ENCODE measurements at regions not wholly inside any gene's neighbourhood (a gene's known extent, or its start where the extent isn't known, plus 50 kb on each side); places are given as distances from the start of the nearest gene placed in this dataset.
"Not testable (repeated sequence)": the region's sequence is repeated elsewhere in the genome, so short reads cannot be mapped to it uniquely, and the experiment has no call there.

DNA sequence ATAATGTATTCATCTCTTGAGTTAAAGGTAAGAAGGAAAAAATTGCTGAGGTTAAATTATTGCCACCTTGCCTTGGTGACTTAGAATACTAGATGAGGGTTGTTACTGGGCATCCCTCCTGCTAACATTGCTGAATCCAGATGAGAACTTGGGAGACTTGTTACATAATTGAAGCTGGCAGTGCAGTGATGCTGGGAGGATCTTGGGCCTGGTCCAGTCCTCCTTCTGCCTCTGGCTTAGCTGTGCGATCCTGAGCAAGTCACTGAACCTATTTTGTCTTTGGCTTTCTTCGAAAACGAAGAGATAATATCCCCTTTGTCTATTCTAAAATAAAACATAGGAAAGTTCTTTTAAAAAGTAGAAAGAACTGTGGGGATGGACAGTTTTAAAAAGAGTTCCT lies 244.9 kb upstream of the NRIP1 start:
- Histone ChIP-seq H3K27ac (ENCODE audit: low read length) (no peak overlapping the region), H3K27me3 (ENCODE audit: control insufficient read depth in 1 of 2, insufficient read depth in 2 of 2, low read length in 2 of 2) (no peaks in the 10 kb centered on the region), H3K4me3 (ENCODE audit: low read length in 2 of 2) (no peak overlapping the region), H3K9ac (ENCODE audit: low read length in 2 of 2) (no peak overlapping the region), H3K9me3 (ENCODE audit: control insufficient read depth in 2 of 2, low read length in 2 of 2) (no peaks in the 10 kb centered on the region), H3K4me1 (ENCODE audit: control insufficient read depth, insufficient read depth, low read length) (no peaks in the 10 kb centered on the region), H3K36me3 (ENCODE audit: control insufficient read depth in 2 of 2, insufficient read depth in 2 of 2, low read length in 2 of 2) (no peaks in the 10 kb centered on the region)

DNA sequence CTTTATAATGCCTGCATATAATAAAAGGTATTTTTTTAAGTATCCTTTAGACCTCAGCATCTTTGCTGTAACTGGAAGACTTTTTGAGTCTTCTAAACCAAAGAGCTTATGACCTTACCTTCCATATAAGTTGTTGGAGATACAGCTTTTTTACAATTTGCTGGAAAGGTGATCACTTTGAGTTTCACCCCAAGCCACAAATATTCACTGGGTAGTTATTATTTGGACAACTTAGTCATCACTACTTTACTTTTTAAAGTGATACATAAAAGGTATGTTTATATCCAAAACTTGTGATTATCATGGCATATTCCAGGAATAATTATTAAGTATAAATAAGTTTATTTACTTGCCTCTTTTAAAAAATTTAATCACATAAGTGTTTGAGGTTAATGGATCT lies 246.7 kb upstream of the NRIP1 start:
- no peaks in the 10 kb centered on the region for H3K36me3 ChIP-seq (ENCODE audit: control insufficient read depth in 2 of 2, insufficient read depth in 2 of 2, low read length in 2 of 2)
- no peaks in the 10 kb centered on the region for H3K27me3 ChIP-seq (ENCODE audit: control insufficient read depth in 1 of 2, insufficient read depth in 2 of 2, low read length in 2 of 2)
- H3K9me3 ChIP-seq (ENCODE audit: control insufficient read depth in 2 of 2, low read length in 2 of 2) = no peaks in the 10 kb centered on the region
- H3K4me3 ChIP-seq (ENCODE audit: low read length in 2 of 2) = no peak overlapping the region
- no peak overlapping the region for H3K9ac ChIP-seq (ENCODE audit: low read length in 2 of 2)
- H3K4me1 ChIP-seq (ENCODE audit: control insufficient read depth, insufficient read depth, low read length) = no peaks in the 10 kb centered on the region
- H3K27ac ChIP-seq (ENCODE audit: low read length) = no peak overlapping the region

DNA sequence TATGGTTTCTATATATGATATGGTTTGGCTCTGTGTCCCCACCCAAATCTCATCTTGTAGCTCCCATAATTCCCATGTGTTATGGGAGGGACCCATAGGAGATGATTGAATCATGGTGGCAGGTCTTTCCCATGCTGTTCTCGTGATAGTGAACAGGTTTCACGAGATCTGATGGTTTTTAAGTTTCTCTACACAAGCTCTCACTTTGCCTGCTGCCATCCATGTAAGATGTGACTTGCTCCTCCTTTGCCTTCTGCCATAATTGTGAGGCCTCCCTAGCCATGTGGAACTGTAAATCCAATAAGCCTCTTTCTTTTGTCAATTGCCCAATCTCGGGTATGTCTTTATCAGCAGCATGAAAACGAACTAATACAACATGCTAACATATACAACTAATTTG lies 252.2 kb upstream of the NRIP1 start:
- not testable (repeated sequence) for H3K36me3 ChIP-seq (ENCODE audit: control insufficient read depth in 2 of 2, insufficient read depth in 2 of 2, low read length in 2 of 2); H3K4me3 ChIP-seq (ENCODE audit: low read length in 2 of 2); H3K27me3 ChIP-seq (ENCODE audit: control insufficient read depth in 1 of 2, insufficient read depth in 2 of 2, low read length in 2 of 2); H3K27ac ChIP-seq (ENCODE audit: low read length); H3K9me3 ChIP-seq (ENCODE audit: control insufficient read depth in 2 of 2, low read length in 2 of 2); H3K9ac ChIP-seq (ENCODE audit: low read length in 2 of 2); H3K4me1 ChIP-seq (ENCODE audit: control insufficient read depth, insufficient read depth, low read length)

- H3K4me1 ChIP-seq (ENCODE audit: control insufficient read depth, insufficient read depth, low read length) = no peaks in the 10 kb centered on the region
Observed at GRCh38 chr21:15319727-15320126, 254.9 kb upstream of the NRIP1 start.

GRCh38 chr21:15324542-15324941 lies 259.7 kb upstream of the NRIP1 start:
- Histone ChIP-seq H3K27me3 (ENCODE audit: control insufficient read depth in 1 of 2, insufficient read depth in 2 of 2, low read length in 2 of 2) (no peaks in the 10 kb centered on the region), H3K4me3 (ENCODE audit: low read length in 2 of 2) (no peak overlapping the region), H3K9me3 (ENCODE audit: control insufficient read depth in 2 of 2, low read length in 2 of 2) (no peaks in the 10 kb centered on the region), H3K27ac (ENCODE audit: low read length) (no peak overlapping the region), H3K9ac (ENCODE audit: low read length in 2 of 2) (no peak overlapping the region), H3K4me1 (ENCODE audit: control insufficient read depth, insufficient read depth, low read length) (no peaks in the 10 kb centered on the region), H3K36me3 (ENCODE audit: control insufficient read depth in 2 of 2, insufficient read depth in 2 of 2, low read length in 2 of 2) (no peaks in the 10 kb centered on the region)

More at GRCh38 chr21:15319727-15320126, 254.9 kb upstream of the NRIP1 start:
- H3K9me3 ChIP-seq (ENCODE audit: control insufficient read depth in 2 of 2, low read length in 2 of 2) = no peaks in the 10 kb centered on the region
- H3K27me3 ChIP-seq (ENCODE audit: control insufficient read depth in 1 of 2, insufficient read depth in 2 of 2, low read length in 2 of 2) = no peaks in the 10 kb centered on the region
- no peaks in the 10 kb centered on the region for H3K36me3 ChIP-seq (ENCODE audit: control insufficient read depth in 2 of 2, insufficient read depth in 2 of 2, low read length in 2 of 2)
- H3K27ac ChIP-seq (ENCODE audit: low read length) = no peak overlapping the region
- H3K4me3 ChIP-seq (ENCODE audit: low read length in 2 of 2) = no peak overlapping the region
- H3K9ac ChIP-seq (ENCODE audit: low read length in 2 of 2) = no peak overlapping the region

DNA sequence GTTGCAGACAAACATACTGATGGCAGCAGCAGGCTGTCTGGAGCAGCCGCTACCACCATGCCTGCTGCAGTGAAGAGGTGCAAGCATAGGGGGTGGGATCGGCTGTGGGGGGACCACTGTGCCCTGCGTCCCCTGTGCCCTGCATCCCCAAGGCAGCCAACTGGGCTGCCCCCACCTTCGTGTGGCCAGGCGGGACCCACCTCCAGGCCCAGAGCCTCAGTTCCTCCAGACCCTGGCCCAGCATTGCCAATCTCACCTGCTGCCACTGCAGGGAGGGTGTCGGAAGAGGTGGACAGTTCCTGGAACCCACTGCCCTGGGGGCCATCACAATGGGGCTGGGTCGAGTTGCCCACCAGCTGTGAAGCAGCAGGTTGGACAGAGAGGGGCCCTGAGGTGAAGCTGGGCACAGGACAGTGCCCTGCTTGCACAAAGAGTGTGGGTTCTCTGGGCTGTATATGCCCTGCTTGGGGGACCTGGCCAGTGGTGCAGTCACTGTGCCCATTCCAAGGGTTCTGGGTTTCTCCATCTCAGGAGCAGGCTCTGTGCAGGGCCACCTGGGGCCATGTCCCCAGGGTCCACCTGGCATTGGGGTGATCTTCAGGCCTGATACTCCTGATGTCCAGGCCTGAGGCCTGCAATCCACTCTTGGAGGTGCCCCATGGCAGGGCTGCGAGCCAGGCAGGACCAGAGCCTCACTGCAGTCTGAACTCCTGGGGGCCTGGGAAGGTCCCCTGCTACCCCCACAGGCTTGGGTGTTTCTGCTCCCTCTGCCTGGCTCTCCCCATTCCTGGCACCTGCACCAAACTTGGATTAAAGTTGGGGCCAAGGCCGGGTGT lies 261.4 kb upstream of the NRIP1 start:
- Histone ChIP-seq H3K27ac (ENCODE audit: low read length) (no peak overlapping the region), H3K4me1 (ENCODE audit: control insufficient read depth, insufficient read depth, low read length) (no peaks in the 10 kb centered on the region), H3K27me3 (ENCODE audit: control insufficient read depth in 1 of 2, insufficient read depth in 2 of 2, low read length in 2 of 2) (no peaks in the 10 kb centered on the region), H3K4me3 (ENCODE audit: low read length in 2 of 2) (no peak overlapping the region), H3K9ac (ENCODE audit: low read length in 2 of 2) (no peak overlapping the region), H3K9me3 (ENCODE audit: control insufficient read depth in 2 of 2, low read length in 2 of 2) (no peaks in the 10 kb centered on the region), H3K36me3 (ENCODE audit: control insufficient read depth in 2 of 2, insufficient read depth in 2 of 2, low read length in 2 of 2) (no peaks in the 10 kb centered on the region)

DNA sequence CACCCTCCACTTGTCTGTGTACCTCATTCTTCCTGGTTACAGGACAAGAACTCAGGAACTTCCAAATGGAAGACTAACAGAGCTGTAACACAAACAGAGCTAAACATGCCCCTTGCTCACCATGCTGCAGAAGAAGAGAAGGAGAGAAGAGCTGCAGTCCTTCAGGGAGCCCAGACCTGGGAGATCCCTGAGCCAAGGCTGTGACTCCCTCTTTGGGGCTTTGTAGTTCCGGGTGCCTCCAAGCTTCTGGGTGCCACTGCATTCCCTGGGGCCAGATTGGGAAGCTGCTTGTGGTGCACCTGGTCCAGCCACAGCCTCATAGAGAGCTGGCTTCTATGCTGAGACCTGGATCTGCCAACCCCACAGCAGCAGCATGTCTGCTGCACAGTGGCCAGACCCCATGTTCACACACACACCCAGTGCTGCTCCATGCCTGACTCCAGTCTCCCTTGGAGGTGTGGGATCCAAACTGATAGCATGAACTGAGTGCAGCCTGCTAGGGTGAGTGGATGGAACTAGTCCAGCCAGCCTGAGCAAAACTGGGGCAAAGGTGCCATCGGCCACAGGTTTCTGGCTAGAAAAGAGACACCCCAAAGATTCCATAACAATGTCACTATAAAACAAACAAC lies 263.0 kb upstream of the NRIP1 start:
- H3K9ac ChIP-seq (ENCODE audit: low read length in 2 of 2) = no peak overlapping the region
- no peak overlapping the region for H3K27ac ChIP-seq (ENCODE audit: low read length)
- H3K36me3 ChIP-seq (ENCODE audit: control insufficient read depth in 2 of 2, insufficient read depth in 2 of 2, low read length in 2 of 2) = no peaks in the 10 kb centered on the region
- H3K4me1 ChIP-seq (ENCODE audit: control insufficient read depth, insufficient read depth, low read length) = no peaks in the 10 kb centered on the region
- H3K4me3 ChIP-seq (ENCODE audit: low read length in 2 of 2) = no peak overlapping the region
- no peaks in the 10 kb centered on the region for H3K9me3 ChIP-seq (ENCODE audit: control insufficient read depth in 2 of 2, low read length in 2 of 2)
- H3K27me3 ChIP-seq (ENCODE audit: control insufficient read depth in 1 of 2, insufficient read depth in 2 of 2, low read length in 2 of 2) = no peaks in the 10 kb centered on the region

GRCh38 chr21:15329191-15329590 lies 264.4 kb upstream of the NRIP1 start:
- H3K9me3 ChIP-seq (ENCODE audit: control insufficient read depth in 2 of 2, low read length in 2 of 2) = no peaks in the 10 kb centered on the region
- no peaks in the 10 kb centered on the region for H3K36me3 ChIP-seq (ENCODE audit: control insufficient read depth in 2 of 2, insufficient read depth in 2 of 2, low read length in 2 of 2)
- no peak overlapping the region for H3K27ac ChIP-seq (ENCODE audit: low read length)
- H3K9ac ChIP-seq (ENCODE audit: low read length in 2 of 2) = no peak overlapping the region
- no peaks in the 10 kb centered on the region for H3K27me3 ChIP-seq (ENCODE audit: control insufficient read depth in 1 of 2, insufficient read depth in 2 of 2, low read length in 2 of 2)
- no peaks in the 10 kb centered on the region for H3K4me1 ChIP-seq (ENCODE audit: control insufficient read depth, insufficient read depth, low read length)
- H3K4me3 ChIP-seq (ENCODE audit: low read length in 2 of 2) = no peak overlapping the region

- Histone ChIP-seq H3K9me3 (ENCODE audit: control insufficient read depth in 2 of 2, low read length in 2 of 2) (no peaks in the 10 kb centered on the region), H3K27ac (ENCODE audit: low read length) (no peak overlapping the region), H3K27me3 (ENCODE audit: control insufficient read depth in 1 of 2, insufficient read depth in 2 of 2, low read length in 2 of 2) (no peaks in the 10 kb centered on the region), H3K9ac (ENCODE audit: low read length in 2 of 2) (no peak overlapping the region), H3K4me3 (ENCODE audit: low read length in 2 of 2) (no peak overlapping the region), H3K4me1 (ENCODE audit: control insufficient read depth, insufficient read depth, low read length) (no peaks in the 10 kb centered on the region), H3K36me3 (ENCODE audit: control insufficient read depth in 2 of 2, insufficient read depth in 2 of 2, low read length in 2 of 2) (no peaks in the 10 kb centered on the region)
Observed at GRCh38 chr21:15330872-15331271, 266.1 kb upstream of the NRIP1 start.

DNA sequence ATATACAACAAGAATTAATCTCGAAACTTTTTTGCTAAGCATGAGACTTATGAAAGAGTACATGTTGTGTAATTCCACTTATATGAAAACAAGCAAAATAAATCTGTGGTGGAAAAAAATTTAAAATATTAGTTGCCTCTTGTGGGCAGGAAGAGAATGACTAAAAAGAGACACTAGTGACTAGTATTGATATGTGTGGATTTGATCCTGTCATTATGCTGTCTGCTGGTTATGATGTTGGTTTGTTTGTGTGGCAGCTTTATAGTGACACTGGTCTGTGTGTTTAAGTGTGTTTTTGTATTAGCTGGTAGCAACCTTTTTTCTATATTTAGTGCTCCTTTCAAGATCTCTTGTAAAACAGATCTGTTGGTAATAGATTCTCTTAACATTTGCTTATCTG lies 267.8 kb upstream of the NRIP1 start:
- Histone ChIP-seq H3K27me3 (ENCODE audit: control insufficient read depth in 1 of 2, insufficient read depth in 2 of 2, low read length in 2 of 2) (no peaks in the 10 kb centered on the region), H3K4me3 (ENCODE audit: low read length in 2 of 2) (no peak overlapping the region), H3K9me3 (ENCODE audit: control insufficient read depth in 2 of 2, low read length in 2 of 2) (no peaks in the 10 kb centered on the region), H3K27ac (ENCODE audit: low read length) (no peak overlapping the region), H3K4me1 (ENCODE audit: control insufficient read depth, insufficient read depth, low read length) (no peaks in the 10 kb centered on the region), H3K9ac (ENCODE audit: low read length in 2 of 2) (no peak overlapping the region), H3K36me3 (ENCODE audit: control insufficient read depth in 2 of 2, insufficient read depth in 2 of 2, low read length in 2 of 2) (no peaks in the 10 kb centered on the region)

- H3K9me3 ChIP-seq (ENCODE audit: control insufficient read depth in 2 of 2, low read length in 2 of 2) = no peaks in the 10 kb centered on the region
- H3K4me1 ChIP-seq (ENCODE audit: control insufficient read depth, insufficient read depth, low read length) = no peaks in the 10 kb centered on the region
- no peak overlapping the region for H3K27ac ChIP-seq (ENCODE audit: low read length)
- H3K36me3 ChIP-seq (ENCODE audit: control insufficient read depth in 2 of 2, insufficient read depth in 2 of 2, low read length in 2 of 2) = no peaks in the 10 kb centered on the region
- no peak overlapping the region for H3K4me3 ChIP-seq (ENCODE audit: low read length in 2 of 2)
- no peaks in the 10 kb centered on the region for H3K27me3 ChIP-seq (ENCODE audit: control insufficient read depth in 1 of 2, insufficient read depth in 2 of 2, low read length in 2 of 2)
- H3K9ac ChIP-seq (ENCODE audit: low read length in 2 of 2) = no peak overlapping the region
Observed at GRCh38 chr21:15333136-15333710, 268.4 kb upstream of the NRIP1 start.
